GM19238 (cell line): ENCODE measurements at regions not wholly inside any gene's neighbourhood (a gene's known extent, or its start where the extent isn't known, plus 50 kb on each side); places are given as distances from the start of the nearest gene placed in this dataset.
A peak's percentile ranks its signal among the peaks of the same experiment; 100 is the strongest.

Source experiments
- DNase-seq: peaks from one replicate; pipeline ENCODE4 v3.0.0; 2011; ENCODE audit warnings: low spot score; ENCODE audit not compliant: insufficient read length

GRCh38 chr5:160508780-160509361 lies 87.2 kb downstream of the PTTG1 start:
- peak; percentile 61 for DNase-seq

GRCh38 chr5:160511280-160511929 lies 89.8 kb downstream of the PTTG1 start:
- no peak for DNase-seq
